Fibroblast of skin of left biceps (primary cell): ENCODE measurements at regions not wholly inside any gene's neighbourhood (a gene's known extent, or its start where the extent isn't known, plus 50 kb on each side); places are given as distances from the start of the nearest gene placed in this dataset.
"Not testable (repeated sequence)": the region's sequence is repeated elsewhere in the genome, so short reads cannot be mapped to it uniquely, and the experiment has no call there.

ENCODE experiments used
- DNase-seq, 2 experiments: peaks; one replicate each; pipeline ENCODE4 v3.0.0-alpha.2; 2013; ENCODE audit warnings: low read depth in 2 of 2

DNA sequence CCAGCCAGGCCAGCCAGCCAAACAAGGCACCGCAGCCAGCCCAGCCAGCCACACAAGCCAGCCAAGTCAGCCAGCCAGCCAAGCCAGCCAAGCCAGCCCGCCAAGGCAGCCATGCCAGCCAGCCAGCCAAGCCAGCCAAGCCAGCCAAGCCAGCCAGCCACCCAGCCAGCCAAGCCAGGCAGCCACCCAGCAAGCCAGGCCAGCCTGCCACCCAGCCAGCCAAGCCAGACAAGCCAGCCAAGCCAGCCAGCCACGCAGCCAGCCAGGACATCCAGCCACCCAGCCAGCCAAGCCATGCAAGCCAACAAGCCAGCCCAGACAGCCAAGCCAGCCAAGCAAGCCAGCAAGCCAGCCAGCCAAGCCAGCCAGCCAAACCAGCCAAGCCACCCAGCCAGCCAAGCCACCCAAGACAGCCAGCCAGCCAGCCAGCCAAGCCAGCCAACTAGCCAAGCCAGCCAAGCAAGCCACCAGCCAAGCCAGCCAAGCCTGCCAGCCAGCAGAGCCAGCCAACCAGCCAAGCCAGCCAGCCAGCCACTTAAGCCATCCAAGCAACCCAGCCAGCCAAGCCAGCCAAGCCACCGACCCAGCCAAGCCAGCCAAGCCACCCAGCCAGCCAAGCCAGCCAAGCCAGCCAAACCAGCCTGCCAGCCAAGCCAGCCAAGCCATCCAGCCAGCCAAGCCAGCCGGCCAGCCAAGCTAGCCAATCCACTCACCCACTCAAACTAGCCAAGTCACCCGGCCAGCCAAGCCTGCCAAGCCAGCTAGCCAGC is 341.3 kb upstream of the PLGLB2 start:
- DNase-seq: not testable (repeated sequence)

DNA sequence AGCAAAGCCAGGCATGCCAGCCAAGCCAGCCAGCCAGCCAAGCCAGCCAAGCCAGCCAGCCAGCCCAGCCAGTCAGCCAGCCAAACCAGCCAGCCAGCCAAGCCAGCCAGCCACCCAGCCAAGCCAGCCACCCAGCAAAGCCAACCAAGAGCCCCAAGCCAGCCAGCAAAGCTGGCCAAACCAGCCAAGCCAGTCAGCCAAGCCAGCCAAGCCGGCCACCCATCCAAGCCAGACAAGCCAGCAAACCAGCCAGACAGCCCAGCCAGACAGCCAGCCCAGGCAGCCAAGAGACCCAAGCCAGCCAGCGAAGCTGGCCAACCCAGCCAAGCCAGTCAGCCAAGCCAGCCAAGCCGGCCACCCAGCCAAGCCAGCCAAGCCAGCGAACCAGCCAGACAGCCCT is 338.3 kb upstream of the PLGLB2 start:
- DNase-seq: not testable (repeated sequence)

DNA sequence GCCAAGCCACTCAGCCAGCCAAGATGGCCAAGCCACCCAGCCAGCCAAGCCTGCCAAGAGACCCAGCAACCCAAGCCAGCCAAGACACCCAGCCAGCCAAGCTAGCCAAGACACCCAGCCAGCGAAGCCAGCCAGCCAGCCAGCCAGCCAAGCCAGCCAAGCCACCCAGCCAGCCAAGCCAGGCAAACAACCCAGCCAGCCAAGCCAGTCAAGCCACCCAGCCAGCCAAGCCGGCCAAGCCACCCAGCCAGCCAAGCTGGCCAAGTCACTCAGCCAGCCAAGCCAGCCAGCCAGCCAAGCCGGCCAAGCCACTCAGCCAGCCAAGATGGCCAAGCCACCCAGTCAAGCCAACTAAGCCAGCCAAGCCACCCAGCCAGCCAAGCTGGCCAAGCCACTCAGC is 337.5 kb upstream of the PLGLB2 start:
- DNase-seq: not testable (repeated sequence)

DNA sequence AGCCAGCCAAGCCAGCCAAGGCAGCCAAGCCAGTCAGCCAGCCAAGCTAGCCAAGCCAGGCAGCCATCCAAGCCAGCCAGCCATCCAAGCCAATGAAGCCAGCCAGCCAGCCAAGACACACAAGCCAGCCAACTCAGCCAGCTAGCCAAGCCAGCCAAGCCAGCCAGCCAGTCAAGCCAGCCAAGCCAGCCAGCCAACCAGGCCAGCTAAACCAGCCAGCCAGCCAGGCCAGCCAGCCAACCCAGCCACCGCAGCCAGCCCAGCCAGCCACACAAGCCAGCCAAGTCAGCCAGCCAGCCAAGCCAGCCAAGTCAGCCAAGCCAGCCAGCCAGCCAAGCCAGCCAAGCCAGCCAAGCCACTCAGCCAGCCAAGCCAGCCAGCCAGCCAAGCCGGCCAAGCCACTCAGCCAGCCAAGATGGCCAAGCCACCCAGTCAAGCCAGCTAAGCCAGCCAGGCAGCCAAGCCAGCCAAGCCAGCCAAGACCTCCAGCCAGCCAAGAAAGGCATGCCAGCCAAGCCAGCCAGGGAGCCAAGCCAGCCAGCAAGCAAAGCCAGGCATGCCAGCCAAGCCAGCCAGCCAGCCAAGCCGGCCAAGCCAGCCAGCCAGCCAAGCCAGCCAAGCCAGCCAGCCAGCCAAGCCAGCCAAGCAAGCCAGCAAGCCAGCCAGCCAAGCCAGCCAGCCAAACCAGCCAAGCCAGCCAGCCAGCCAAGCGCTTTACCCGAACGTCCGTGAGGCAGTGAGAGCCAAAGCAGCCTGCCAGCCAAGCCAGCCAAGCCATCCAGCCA is 335.7 kb upstream of the PLGLB2 start:
- DNase-seq: not testable (repeated sequence)

DNA sequence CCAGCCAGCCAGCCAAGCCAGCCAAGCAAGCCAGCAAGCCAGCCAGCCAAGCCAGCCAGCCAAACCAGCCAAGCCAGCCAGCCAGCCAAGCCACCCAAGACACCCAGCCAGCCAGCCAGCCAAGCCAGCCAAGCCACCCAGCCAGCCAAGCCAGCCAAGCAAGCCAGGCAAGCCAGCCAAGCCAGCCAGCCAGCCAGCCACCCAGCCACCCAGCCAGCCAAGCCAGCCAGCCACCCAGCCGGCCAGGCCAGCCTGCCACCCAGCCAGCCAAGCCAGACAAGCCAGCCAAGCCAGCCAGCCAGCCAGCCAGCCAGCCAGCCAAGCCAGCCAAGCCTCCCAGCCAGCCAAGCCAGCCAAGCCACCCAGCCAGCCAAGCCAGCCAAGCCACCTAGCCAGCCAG is 333.6 kb upstream of the PLGLB2 start:
- not testable (repeated sequence) for DNase-seq

DNA sequence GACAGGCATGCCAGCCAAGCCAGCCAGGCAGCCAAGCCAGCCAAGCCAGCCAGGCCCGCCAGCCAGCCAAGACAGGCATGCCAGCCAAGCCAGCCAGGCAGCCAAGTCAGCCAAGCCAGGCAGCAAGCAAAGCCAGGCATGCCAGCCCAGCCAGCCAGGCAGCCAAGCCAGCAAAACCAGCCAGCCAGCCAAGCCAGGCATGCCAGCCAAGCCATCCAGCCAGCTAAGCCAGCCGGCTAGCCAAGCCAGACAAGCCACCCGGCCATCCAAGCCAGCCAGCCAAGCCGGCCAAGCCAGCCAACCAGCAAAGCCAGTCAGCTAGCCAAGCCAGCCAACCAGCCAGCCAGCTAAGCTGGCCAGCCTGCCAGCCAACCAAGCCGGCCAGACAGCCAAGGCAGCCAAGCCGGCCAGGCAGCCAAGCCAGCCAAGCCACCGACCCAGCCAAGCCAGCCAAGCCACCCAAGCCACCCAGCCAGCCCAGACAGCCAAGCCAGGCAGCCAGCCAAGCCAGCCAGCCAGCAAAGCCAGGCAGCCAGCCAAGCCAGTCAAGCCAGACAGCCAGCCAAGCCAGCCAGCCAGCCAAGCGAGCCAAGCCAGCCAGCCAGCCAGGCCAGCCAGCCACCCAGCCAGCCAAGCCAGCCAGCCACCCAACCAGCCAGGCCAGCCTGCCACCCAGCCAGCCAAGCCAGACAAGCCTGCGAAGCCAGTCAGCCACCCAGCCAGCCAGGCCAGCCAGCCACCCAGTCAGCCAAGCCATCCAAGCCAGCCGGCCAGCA is 332.9 kb upstream of the PLGLB2 start:
- DNase-seq: not testable (repeated sequence)

DNA sequence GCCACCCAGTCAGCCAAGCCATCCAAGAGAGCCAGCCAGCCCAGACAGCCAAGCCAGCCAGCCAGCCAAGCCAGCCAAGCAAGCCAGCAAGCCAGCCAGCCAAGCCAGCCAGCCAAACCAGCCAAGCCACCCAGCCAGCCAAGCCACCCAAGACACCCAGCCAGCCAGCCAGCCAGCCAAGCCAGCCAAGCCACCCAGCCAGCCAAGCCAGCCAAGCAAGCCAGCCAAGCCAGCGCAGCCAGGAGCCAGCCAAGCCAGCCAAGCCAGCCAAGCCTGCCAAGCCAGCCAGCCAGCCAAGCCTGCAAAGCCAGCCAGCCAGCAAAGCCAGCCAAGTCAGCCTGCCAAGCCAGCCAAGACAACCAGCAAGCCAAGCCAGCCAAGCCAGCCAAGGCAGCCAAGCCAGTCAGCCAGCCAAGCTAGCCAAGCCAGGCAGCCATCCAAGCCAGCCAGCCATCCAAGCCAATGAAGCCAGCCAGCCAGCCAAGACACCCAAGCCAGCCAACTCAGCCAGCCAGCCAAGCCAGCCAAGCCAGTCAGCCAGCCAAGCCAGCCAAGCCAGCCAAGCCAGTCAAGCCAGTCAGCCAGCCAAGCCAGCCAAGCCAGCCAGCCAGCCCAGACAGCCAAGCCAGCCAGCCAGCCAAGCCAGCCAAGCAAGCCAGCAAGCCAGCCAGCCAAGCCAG is 332.2 kb upstream of the PLGLB2 start:
- DNase-seq: not testable (repeated sequence)

DNA sequence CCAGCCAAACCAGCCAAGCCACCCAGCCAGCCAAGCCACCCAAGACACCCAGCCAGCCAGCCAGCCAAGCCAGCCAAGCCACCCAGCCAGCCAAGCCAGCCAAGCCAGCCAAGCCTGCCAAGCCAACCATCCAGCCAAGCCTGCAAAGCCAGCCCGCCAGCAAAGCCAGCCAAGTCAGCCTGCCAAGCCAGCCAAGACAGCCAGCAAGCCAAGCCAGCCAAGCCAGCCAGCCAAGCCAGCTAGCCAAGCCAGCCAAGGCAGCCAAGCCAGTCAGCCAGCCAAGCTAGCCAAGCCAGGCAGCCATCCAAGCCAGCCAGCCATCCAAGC is 331.7 kb upstream of the PLGLB2 start:
- DNase-seq: not testable (repeated sequence)

DNA sequence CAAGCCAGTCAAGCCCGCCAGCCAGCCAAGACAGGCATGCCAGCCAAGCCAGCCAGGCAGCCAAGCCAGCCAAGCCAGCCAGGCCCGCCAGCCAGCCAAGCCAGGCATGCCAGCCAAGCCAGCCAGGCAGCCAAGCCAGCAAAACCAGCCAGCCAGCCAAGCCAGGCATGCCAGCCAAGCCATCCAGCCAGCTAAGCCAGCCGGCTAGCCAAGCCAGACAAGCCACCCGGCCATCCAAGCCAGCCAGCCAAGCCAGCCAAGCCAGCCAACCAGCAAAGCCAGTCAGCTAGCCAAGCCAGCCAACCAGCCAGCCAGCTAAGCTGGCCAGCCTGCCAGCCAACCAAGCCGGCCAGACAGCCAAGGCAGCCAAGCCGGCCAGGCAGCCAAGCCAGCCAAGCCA is 330.7 kb upstream of the PLGLB2 start:
- not testable (repeated sequence) for DNase-seq

DNA sequence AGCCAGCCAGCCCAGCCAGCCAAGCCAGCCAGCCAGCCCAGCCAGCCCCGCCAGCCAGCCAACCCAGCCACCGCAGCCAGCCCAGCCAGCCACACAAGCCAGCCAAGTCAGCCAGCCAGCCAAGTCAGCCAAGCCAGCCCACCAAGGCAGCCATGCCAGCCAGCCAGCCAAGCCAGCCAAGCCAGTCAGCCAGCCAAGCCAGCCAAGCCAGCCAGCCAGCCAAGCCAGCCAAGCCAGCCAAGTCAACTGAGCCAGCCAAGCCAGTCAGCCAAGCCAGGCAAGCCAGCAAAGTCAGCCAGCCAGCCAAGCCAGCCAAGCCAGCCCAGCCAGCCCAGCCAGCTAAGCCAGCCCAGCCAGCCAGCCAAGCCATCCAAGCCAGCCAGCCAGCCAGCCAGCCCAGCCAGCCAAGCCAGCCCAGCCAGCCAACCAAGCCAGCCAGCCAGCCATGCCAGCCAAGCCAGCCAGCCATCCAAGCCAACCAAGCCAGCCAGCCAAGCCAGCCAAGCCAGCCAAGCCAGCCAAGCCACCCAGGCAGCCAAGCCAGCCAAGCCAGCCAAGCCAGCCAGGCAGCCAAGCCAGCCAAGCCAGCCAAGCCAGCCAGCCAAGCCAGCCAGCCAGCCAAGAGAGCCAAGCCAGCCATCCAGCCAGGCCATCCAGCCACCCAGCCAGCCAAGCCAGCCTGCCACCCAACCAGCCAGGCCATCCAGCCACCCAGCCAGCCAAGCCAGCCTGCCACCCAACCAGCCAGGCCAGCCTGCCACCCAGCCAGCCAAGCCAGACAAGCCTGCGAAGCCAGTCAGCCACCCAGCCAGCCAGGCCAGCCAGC is 329.9 kb upstream of the PLGLB2 start:
- DNase-seq: not testable (repeated sequence)

DNA sequence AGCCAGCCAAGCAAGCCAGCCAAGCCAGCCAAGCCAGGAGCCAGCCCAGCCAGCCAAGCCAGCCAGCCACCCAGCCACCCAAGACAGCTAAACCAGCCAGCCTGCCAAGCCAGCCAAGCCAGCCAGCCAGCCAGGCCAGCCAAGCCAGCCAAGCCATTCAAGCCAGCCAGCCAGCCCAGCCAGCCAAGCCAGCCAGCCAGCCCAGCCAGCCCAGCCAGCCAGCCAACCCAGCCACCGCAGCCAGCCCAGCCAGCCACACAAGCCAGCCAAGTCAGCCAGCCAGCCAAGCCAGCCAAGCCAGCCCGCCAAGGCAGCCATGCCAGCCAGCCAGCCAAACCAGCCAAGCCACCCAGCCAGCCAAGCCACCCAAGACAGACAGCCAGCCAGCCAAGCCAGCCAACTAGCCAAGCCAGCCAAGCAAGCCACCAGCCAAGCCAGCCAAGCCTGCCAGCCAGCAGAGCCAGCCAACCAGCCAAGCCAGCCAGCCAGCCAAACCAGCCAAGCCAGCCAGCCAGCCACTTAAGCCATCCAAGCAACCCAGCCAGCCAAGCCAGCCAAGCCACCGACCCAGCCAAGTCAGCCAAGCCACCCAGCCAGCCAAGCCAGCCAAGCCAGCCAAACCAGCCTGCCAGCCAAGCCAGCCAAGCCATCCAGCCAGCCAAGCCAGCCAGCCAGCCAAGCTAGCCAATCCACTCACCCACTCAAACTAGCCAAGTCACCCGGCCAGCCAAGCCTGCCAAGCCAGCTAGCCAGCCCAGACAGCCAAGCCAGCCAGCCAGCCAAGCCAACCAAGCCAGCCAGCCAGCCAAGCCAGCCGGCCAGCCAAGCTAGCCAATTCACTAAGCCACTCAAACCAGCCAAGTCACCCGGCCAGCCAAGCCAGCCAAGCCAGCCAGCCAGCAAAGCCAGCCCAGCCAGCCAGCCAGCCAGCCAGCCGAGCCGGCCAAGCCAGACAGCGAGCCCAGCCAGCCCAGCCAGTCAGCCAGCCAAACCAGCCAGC is 328.8 kb upstream of the PLGLB2 start:
- DNase-seq: not testable (repeated sequence)

DNA sequence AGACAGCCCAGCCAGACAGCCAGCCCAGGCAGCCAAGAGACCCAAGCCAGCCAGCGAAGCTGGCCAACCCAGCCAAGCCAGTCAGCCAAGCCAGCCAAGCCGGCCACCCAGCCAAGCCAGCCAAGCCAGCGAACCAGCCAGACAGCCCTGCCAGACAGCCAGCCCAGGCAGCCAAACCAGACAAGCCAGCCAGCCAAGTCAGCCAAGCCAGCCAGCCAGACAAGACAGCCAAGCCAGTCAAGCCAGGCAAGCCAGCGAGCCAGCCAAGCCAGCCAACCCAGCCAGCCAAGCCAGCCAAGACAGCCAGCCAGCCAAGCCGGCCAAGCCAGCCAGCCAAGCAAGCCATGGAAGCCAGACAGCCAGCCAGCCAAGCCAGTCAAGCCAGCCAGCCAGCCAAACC is 327.9 kb upstream of the PLGLB2 start:
- DNase-seq: not testable (repeated sequence)

DNA sequence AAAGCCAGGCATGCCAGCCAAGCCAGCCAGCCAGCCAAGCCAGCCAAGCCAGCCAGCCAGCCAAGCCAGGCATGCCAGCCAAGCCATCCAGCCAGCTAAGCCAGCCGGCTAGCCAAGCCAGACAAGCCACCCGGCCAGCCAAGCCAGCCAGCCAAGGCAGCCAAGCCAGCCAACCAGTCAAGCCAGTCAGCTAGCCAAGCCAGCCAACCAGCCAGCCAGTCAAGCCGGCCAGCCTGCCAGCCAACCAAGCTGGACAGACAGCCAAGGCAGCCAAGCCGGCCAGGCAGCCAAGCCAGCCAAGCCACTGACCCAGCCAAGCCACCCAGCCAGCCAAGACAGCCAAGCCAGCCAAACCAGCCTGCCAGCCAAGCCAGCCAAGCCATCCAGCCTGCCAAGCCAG is 326.9 kb upstream of the PLGLB2 start:
- not testable (repeated sequence) for DNase-seq

DNA sequence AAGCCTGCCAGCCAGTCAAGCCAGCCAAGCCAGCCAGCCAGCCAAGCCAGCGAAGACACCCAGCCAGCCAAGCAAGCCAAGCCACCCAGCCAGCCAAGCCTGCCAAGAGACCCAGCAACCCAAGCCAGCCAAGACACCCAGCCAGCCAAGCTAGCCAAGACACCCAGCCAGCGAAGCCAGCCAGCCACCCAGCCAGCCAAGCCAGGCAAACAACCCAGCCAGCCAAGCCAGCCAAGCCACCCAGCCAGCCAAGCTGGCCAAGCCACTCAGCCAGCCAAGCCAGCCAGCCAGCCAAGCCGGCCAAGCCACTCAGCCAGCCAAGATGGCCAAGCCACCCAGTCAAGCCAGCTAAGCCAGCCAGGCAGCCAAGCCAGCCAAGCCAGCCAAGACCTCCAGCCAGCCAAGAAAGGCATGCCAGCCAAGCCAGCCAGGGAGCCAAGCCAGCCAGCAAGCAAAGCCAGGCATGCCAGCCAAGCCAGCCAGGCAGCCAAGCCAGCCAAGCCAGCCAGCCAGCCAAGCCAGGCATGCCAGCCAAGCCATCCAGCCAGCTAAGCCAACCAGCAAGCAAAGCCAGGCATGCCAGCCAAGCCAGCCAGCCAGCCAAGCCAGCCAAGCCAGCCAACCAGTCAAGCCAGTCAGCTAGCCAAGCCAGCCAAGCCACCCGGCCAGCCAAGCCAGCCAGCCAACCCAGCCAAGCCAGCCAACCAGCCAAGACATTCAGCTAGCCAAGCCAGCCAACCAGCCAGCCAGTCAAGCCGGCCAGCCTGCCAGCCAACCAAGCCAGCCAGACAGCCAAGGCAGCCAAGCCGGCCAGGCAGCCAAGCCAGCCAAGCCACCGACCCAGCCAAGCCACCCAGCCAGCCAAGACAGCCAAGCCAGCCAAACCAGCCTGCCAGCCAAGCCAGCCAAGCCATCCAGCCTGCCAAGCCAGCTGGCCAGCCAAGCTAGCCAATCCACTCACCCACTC is 323.8 kb upstream of the PLGLB2 start:
- not testable (repeated sequence) for DNase-seq

DNA sequence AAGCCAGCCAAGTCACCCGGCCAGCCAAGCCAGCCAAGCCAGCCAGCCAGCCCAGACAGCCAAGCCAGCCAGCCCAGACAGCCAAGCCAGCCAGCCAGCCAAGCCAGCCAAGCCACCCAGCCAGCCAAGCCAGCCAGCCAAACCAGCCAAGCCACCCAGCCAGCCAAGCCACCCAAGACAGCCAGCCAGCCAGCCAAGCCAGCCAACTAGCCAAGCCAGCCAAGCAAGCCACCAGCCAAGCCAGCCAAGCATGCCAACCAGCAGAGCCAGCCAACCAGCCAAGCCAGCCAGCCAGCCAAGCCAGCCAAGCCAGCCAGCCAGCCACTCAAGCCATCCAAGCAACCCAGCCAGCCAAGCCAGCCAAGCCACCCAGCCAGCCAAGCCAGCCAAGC is 323.1 kb upstream of the PLGLB2 start:
- DNase-seq: not testable (repeated sequence)

DNA sequence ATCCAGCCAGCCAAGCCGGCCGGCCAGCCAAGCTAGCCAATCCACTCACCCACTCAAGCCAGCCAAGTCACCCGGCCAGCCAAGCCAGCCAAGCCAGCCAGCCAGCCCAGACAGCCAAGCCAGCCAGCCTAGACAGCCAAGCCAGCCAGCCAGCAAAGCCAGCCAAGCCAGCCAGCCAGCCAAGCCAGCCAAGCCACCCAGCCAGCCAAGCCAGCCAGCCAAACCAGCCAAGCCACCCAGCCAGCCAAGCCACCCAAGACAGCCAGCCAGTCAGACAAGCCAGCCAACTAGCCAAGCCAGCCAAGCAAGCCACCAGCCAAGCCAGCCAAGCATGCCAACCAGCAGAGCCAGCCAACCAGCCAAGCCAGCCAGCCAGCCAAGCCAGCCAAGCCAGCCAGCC is 322.7 kb upstream of the PLGLB2 start:
- DNase-seq: not testable (repeated sequence)

DNA sequence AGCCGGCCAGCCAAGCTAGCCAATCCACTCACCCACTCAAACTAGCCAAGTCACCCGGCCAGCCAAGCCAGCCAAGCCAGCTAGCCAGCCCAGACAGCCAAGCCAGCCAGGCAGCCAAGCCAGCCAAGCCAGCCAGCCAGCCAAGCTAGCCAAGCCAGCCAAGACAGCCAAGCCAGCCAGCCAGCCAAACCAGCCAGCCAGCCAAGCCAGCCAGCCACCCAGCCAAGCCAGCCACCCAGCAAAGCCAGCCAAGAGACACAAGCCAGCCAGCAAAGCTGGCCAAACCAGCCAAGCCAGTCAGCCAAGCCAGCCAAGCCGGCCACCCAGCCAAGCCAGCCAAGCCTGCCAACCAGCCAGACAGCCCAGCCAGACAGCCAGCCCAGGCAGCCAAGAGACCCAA is 322.2 kb upstream of the PLGLB2 start:
- not testable (repeated sequence) for DNase-seq

DNA sequence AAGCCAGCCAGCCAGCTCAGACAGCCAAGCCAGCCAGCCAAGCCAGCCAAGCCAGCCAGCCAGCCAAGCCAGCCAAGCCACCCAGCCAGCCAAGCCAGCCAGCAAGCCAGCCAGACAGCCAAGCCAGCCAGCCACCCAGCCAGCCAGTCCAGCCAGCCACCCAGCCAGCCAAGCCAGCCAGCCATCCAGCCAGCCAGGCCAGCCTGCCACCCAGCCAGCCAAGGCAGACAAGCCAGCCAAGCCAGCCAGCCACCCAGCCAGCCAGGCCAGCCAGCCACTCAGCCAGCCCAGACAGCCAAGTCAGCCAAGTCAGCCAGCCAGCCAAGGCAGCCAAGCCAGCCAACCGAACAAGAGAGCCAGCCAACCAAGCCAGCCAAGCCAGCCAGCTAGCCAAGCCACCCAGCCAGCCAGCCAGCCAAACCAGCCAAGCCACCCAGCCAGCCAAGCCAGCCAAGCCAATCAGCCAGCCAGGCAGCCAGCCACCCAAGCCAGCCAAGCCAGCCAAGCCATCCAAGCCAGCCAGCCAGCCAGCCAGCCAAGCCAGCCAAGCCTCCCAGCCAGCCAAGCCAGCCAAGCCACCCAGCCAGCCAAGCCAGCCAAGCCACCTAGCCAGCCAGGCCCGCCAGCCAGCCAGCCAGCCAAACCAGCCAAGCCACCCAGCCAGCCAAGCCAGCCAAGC is 319.3 kb upstream of the PLGLB2 start:
- DNase-seq: not testable (repeated sequence)
